ENCODE measurements at regions not wholly inside any gene's neighbourhood (a gene's known extent, or its start where the extent isn't known, plus 50 kb on each side); places are given as distances from the start of the nearest gene placed in this dataset.

DNA sequence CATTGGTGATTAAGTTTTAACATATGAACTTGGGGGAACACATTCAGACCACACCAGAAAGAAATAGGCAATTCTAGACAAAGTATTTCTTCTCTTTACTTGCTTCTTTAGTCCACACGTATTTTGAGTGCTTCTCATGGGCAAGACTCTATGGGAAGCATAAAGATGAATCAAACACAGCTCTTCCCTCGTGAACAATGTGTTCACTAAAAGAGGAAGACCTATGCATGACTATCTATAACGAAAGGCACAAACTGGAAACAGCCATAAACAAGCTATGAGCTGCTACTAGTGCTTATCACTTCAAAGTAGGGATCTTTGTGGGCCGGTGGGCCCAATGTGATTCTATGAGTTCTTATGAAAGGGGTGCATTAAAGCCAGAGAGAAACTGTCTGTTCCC lies 53.0 kb upstream of the PRDX6 start:
- no peaks in the 10 kb centered on the region for H4K20me1 ChIP-seq (ENCODE audit: insufficient read depth, low read length)
- no peak overlapping the region for H3K4me2 ChIP-seq (ENCODE audit: low read length)
- no peaks in the 10 kb centered on the region for H3K79me2 ChIP-seq (ENCODE audit: low read length)
- H3K9me3 ChIP-seq (ENCODE audit: insufficient read depth, low read length): no peaks in the 10 kb centered on the region
- no peak overlapping the region for H3K4me3 ChIP-seq (ENCODE audit: low read length)
- no peaks in the 10 kb centered on the region for H3K36me3 ChIP-seq (replicated peaks; ENCODE audit: low read depth, low read length)
- no peak overlapping the region for H2AFZ ChIP-seq (ENCODE audit: low read depth, low read length)
- no peak overlapping the region for H3K27ac ChIP-seq (ENCODE audit: low read length)
- no peak for TF ChIP-seq EZH2phosphoT487 (IDR thresholded peaks at IDR 0.05; ENCODE audit: low read depth)
- TF ChIP-seq, protein P1, sequence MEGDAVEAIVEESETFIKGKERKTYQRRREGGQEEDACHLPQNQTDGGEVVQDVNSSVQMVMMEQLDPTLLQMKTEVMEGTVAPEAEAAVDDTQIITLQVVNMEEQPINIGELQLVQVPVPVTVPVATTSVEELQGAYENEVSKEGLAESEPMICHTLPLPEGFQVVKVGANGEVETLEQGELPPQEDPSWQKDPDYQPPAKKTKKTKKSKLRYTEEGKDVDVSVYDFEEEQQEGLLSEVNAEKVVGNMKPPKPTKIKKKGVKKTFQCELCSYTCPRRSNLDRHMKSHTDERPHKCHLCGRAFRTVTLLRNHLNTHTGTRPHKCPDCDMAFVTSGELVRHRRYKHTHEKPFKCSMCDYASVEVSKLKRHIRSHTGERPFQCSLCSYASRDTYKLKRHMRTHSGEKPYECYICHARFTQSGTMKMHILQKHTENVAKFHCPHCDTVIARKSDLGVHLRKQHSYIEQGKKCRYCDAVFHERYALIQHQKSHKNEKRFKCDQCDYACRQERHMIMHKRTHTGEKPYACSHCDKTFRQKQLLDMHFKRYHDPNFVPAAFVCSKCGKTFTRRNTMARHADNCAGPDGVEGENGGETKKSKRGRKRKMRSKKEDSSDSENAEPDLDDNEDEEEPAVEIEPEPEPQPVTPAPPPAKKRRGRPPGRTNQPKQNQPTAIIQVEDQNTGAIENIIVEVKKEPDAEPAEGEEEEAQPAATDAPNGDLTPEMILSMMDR (IDR thresholded peaks at IDR 0.05; ENCODE audit: low read depth, low read length): no peak
- H3K27me3 ChIP-seq (ENCODE audit: low read depth, low read length): no peaks in the 10 kb centered on the region
- H3K9ac ChIP-seq (ENCODE audit: low read length): no peak overlapping the region
- H3K4me1 ChIP-seq (ENCODE audit: low read length): peaks cover 40% of the 10 kb centered on the region

DNA sequence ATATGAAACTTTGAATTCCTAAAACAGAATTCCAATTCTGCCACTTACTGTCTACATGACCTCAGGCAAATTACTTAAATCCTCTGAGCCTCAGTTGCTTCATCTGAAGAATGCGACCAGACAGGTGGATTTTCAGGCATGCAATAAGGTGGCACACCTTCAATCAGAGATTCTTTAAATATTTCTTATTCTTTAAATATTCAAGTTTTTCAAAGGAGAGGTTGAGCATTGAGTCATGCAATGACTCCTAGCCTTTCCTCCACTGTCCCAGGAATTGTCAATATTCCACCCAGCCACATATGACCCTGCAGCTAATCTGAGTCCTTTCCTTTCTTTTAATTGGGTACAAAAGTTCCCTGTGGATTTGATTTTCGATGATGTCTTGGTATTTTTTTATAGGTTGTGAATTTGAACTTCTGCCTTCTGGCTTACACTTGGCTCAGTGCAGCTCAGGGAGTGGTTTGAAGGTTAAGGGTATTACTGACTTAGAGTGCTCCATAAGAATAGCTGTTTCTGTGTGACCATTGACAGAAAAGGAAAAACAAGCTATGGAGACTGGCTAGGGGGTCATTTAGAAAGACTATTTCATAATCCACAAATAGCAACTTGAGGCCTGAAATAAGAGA lies 52.2 kb upstream of the PRDX6 start:
- Histone ChIP-seq H3K4me1 (ENCODE audit: low read length) (peaks cover 40% of the 10 kb centered on the region), H3K9me3 (ENCODE audit: insufficient read depth, low read length) (no peaks in the 10 kb centered on the region), H3K4me3 (ENCODE audit: low read length) (no peak overlapping the region), H2AFZ (ENCODE audit: low read depth, low read length) (no peak overlapping the region), H3K36me3 (replicated peaks; ENCODE audit: low read depth, low read length) (no peaks in the 10 kb centered on the region), H3K4me2 (ENCODE audit: low read length) (no peak overlapping the region), H3K79me2 (ENCODE audit: low read length) (no peaks in the 10 kb centered on the region), H3K27ac (ENCODE audit: low read length) (no peak overlapping the region), H3K27me3 (ENCODE audit: low read depth, low read length) (no peaks in the 10 kb centered on the region), H4K20me1 (ENCODE audit: insufficient read depth, low read length) (no peaks in the 10 kb centered on the region), H3K9ac (ENCODE audit: low read length) (no peak overlapping the region)
- TF ChIP-seq, protein P1 (IDR thresholded peaks at IDR 0.05; ENCODE audit: low read depth, low read length): no peak
- TF ChIP-seq EZH2phosphoT487 (IDR thresholded peaks at IDR 0.05; ENCODE audit: low read depth): no peak

DNA sequence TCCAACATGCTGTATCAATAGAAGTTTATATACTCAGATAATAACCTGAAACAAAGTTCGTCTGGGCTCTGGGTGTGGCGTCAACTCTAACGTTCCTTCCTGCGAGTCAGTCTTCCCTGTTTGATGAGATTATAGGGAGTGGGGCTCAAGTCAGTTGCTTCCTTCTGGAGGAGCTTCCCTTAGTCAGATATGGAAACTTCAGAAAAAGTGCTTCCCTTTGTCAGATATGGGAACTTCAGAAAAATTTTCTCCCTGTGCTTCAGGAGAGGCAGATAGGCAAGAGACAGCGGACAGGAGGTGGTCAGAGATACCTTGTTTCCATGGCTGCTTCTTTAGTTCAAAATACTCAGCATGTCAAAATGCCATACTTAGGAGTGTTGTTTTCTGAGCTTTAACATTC lies 51.1 kb upstream of the PRDX6 start:
- no peak for TF ChIP-seq EZH2phosphoT487 (IDR thresholded peaks at IDR 0.05; ENCODE audit: low read depth)
- TF ChIP-seq, protein P1 (IDR thresholded peaks at IDR 0.05; ENCODE audit: low read depth, low read length): no peak
- Histone ChIP-seq H3K4me3 (ENCODE audit: low read length) (no peak overlapping the region), H4K20me1 (ENCODE audit: insufficient read depth, low read length) (no peaks in the 10 kb centered on the region), H3K27ac (ENCODE audit: low read length) (no peak overlapping the region), H3K4me1 (ENCODE audit: low read length) (peaks cover 36% of the 10 kb centered on the region), H2AFZ (ENCODE audit: low read depth, low read length) (no peak overlapping the region), H3K27me3 (ENCODE audit: low read depth, low read length) (no peaks in the 10 kb centered on the region), H3K9ac (ENCODE audit: low read length) (no peak overlapping the region), H3K4me2 (ENCODE audit: low read length) (no peak overlapping the region), H3K9me3 (ENCODE audit: insufficient read depth, low read length) (no peaks in the 10 kb centered on the region), H3K79me2 (ENCODE audit: low read length) (no peaks in the 10 kb centered on the region), H3K36me3 (replicated peaks; ENCODE audit: low read depth, low read length) (no peaks in the 10 kb centered on the region)

DNA sequence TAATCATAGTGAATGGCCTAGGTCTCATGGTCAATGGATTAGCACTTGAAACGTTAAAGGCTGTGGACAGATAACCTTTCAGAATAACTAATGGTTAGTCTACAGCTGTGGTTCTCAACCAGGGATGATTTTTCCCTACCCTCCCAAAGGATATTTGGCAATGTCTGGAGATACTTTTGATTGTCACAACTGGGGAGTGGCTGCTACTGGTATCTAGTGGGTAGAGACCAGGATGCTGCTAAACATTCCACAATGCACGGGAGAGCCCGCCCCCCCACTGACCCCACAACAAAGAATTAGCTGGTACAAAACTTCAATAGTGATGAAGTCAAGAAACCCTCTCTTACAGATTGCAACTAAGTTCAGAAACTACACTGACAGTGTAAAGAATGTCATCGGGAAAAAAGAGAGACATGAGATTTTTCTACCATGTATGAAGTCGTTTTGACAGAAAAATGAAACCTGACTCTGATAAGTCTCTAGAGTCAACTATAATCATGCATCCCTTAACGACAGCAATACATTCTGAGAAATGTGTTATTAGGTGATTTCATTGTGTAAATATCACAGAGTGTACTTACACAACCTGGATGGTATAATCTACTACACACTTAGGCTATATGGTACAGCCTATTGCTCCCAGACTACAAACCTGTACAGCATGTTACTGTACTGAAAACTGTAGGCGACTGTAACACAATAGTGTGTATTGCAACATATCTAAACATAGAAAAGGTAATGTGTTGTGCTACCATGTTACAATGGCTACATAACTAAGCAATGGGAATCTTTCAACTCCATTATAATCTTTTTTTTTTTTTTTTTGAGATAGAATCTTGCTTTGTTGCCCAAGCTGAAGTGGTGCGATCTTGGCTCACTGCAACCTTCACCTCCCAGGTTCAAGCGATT lies 49.7 kb upstream of the PRDX6 start:
- Histone ChIP-seq H3K79me2 (ENCODE audit: low read length) (no peaks in the 10 kb centered on the region), H3K4me1 (ENCODE audit: low read length) (peaks cover 32% of the 10 kb centered on the region), H3K4me3 (ENCODE audit: low read length) (no peak overlapping the region), H2AFZ (ENCODE audit: low read depth, low read length) (no peak overlapping the region), H3K27me3 (ENCODE audit: low read depth, low read length) (no peaks in the 10 kb centered on the region), H3K36me3 (replicated peaks; ENCODE audit: low read depth, low read length) (no peaks in the 10 kb centered on the region), H3K9ac (ENCODE audit: low read length) (no peak overlapping the region), H3K4me2 (ENCODE audit: low read length) (no peak overlapping the region), H3K9me3 (ENCODE audit: insufficient read depth, low read length) (no peaks in the 10 kb centered on the region), H4K20me1 (ENCODE audit: insufficient read depth, low read length) (no peaks in the 10 kb centered on the region), H3K27ac (ENCODE audit: low read length) (no peak overlapping the region)
- TF ChIP-seq, protein P1 (IDR thresholded peaks at IDR 0.05; ENCODE audit: low read depth, low read length): no peak
- TF ChIP-seq EZH2phosphoT487 (IDR thresholded peaks at IDR 0.05; ENCODE audit: low read depth): no peak
